ENCODE measurements at regions not wholly inside any gene's neighbourhood (a gene's known extent, or its start where the extent isn't known, plus 50 kb on each side); places are given as distances from the start of the nearest gene placed in this dataset.

- intact Hi-C loops (cut with micrococcal nuclease): no loop called here
- Mint-ChIP-seq H3K27me3 (ENCODE audit: insufficient read depth, unreplicated experiment) (peaks cover 11% of the 10 kb centered on the region), H3K36me3 (ENCODE audit: insufficient read depth, unreplicated experiment) (no peaks in the 10 kb centered on the region), H3K4me3 (ENCODE audit: unreplicated experiment) (no peak overlapping the region), H3K9me3 (ENCODE audit: unreplicated experiment) (no peaks in the 10 kb centered on the region), H3K4me1 (ENCODE audit: insufficient read depth, unreplicated experiment) (peaks cover 24% of the 10 kb centered on the region), H3K27ac (ENCODE audit: low read depth, unreplicated experiment) (no peak overlapping the region)
- TF ChIP-seq CTCF (IDR thresholded peaks at IDR 0.05; ENCODE audit: unreplicated experiment): no peak
- CTCF ChIA-PET: no interaction called here
- POLR2A ChIA-PET: interaction anchor here (0.7 kb wide), 1 partner anchor 772 kb away, joined by 4 read pairs; no protein-coding TSS in a partner anchor
- no peak for DNase-seq (ENCODE audit: unreplicated experiment)
- no TSS peak for BruUV-seq (replicated peaks)
Measured at GRCh38 chr5:57034201-57034916, 82.4 kb upstream of the MIER3 start.

GRCh38 chr5:57035955-57036354 is 84.0 kb upstream of the MIER3 start:
- BruUV-seq (replicated peaks): no TSS peak
- Mint-ChIP-seq H3K27ac (ENCODE audit: low read depth, unreplicated experiment) (no peak overlapping the region), H3K4me3 (ENCODE audit: unreplicated experiment) (no peak overlapping the region), H3K9me3 (ENCODE audit: unreplicated experiment) (no peaks in the 10 kb centered on the region), H3K27me3 (ENCODE audit: insufficient read depth, unreplicated experiment) (peaks cover 11% of the 10 kb centered on the region), H3K4me1 (ENCODE audit: insufficient read depth, unreplicated experiment) (peaks cover 24% of the 10 kb centered on the region), H3K36me3 (ENCODE audit: insufficient read depth, unreplicated experiment) (no peaks in the 10 kb centered on the region)
- ChIA-PET POLR2A (no interaction called here), CTCF (no interaction called here)
- intact Hi-C loops (cut with micrococcal nuclease): no loop called here
- no peak for DNase-seq (ENCODE audit: unreplicated experiment)
- TF ChIP-seq CTCF (IDR thresholded peaks at IDR 0.05; ENCODE audit: unreplicated experiment): no peak

GRCh38 chr5:57036761-57037160 is 84.8 kb upstream of the MIER3 start:
- Mint-ChIP-seq H3K27ac (ENCODE audit: low read depth, unreplicated experiment) (no peak overlapping the region), H3K36me3 (ENCODE audit: insufficient read depth, unreplicated experiment) (no peaks in the 10 kb centered on the region), H3K4me3 (ENCODE audit: unreplicated experiment) (no peak overlapping the region), H3K9me3 (ENCODE audit: unreplicated experiment) (no peaks in the 10 kb centered on the region), H3K27me3 (ENCODE audit: insufficient read depth, unreplicated experiment) (peaks cover 3% of the 10 kb centered on the region), H3K4me1 (ENCODE audit: insufficient read depth, unreplicated experiment) (peaks cover 19% of the 10 kb centered on the region)
- intact Hi-C loops (cut with micrococcal nuclease): no loop called here
- CTCF ChIA-PET: interaction anchor here (0.7 kb wide), 1 partner anchor 40 kb away, joined by 5 read pairs; no protein-coding TSS in a partner anchor
- POLR2A ChIA-PET: no interaction called here
- TF ChIP-seq CTCF (IDR thresholded peaks at IDR 0.05; ENCODE audit: unreplicated experiment): no peak
- peak; percentile 17 for DNase-seq (ENCODE audit: unreplicated experiment)
- no TSS peak for BruUV-seq (replicated peaks)

- Mint-ChIP-seq H3K27ac (ENCODE audit: low read depth, unreplicated experiment) (no peak overlapping the region), H3K4me1 (ENCODE audit: insufficient read depth, unreplicated experiment) (peaks cover 13% of the 10 kb centered on the region), H3K36me3 (ENCODE audit: insufficient read depth, unreplicated experiment) (no peaks in the 10 kb centered on the region), H3K27me3 (ENCODE audit: insufficient read depth, unreplicated experiment) (no peaks in the 10 kb centered on the region), H3K9me3 (ENCODE audit: unreplicated experiment) (no peaks in the 10 kb centered on the region), H3K4me3 (ENCODE audit: unreplicated experiment) (no peak overlapping the region)
- no peak for TF ChIP-seq CTCF (IDR thresholded peaks at IDR 0.05; ENCODE audit: unreplicated experiment)
- CTCF ChIA-PET: no interaction called here
- BruUV-seq (replicated peaks): no TSS peak
- intact Hi-C loops (cut with micrococcal nuclease): no loop called here
- POLR2A ChIA-PET: interaction anchor here (0.8 kb wide), 1 partner anchor 127 kb away, joined by 6 read pairs; the partner anchor contains the start of gene SETD9
- DNase-seq (ENCODE audit: unreplicated experiment): peak; percentile 5
Measured at GRCh38 chr5:57037355-57037754, 85.4 kb upstream of the MIER3 start.
